ENCODE measurements at regions not wholly inside any gene's neighbourhood (a gene's known extent, or its start where the extent isn't known, plus 50 kb on each side); places are given as distances from the start of the nearest gene placed in this dataset.

DNA sequence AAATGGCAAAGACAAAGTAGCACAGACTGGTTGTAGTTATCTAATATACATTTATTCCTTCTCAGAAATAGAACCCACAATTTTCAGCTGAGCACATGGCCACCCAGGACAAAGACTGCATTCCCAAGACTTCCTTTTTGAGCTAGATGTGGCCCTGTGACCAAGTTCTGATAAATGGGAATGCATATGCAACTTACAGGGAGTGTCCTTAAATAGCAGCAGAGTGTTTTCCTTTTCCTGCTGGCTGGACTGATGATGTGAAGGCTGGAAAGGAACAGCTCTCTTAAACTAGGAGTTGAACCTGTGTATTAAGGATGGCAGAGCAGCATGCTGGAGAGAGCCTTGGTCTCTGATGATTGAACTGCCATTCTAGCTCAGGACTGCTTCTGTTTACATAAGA lies 74.7 kb upstream of the TNPO1 start:
- no peak for DNase-seq (ENCODE audit: low spot score)
- TF ChIP-seq, protein P1, sequence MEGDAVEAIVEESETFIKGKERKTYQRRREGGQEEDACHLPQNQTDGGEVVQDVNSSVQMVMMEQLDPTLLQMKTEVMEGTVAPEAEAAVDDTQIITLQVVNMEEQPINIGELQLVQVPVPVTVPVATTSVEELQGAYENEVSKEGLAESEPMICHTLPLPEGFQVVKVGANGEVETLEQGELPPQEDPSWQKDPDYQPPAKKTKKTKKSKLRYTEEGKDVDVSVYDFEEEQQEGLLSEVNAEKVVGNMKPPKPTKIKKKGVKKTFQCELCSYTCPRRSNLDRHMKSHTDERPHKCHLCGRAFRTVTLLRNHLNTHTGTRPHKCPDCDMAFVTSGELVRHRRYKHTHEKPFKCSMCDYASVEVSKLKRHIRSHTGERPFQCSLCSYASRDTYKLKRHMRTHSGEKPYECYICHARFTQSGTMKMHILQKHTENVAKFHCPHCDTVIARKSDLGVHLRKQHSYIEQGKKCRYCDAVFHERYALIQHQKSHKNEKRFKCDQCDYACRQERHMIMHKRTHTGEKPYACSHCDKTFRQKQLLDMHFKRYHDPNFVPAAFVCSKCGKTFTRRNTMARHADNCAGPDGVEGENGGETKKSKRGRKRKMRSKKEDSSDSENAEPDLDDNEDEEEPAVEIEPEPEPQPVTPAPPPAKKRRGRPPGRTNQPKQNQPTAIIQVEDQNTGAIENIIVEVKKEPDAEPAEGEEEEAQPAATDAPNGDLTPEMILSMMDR (IDR thresholded peaks at IDR 0.05; ENCODE audit: borderline replicate concordance, control extremely low read depth, extremely low read depth, insufficient read depth, missing control alignments): no peak
- in situ Hi-C loops (cut with MboI; ENCODE audit: low sequenced_read_pairs, unreplicated experiment): no loop called here

DNA sequence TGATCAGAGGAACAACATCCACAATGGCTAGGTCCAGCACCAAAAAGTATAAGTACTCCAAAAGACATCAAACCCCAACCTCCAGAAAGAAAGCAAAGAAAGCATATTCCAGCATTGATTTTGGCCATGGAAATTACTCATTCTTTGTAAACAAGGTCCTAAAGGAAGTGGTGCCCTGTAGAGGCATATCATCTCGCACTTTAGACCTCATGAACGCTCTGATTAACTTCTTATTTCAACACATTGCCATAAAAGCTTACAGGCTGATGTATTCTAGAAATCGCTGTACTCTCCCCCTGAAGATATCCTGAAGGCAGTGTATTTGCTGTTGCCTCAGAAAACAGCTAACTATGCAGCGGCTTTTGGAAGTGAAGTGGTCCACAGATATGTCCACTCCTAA lies 82.7 kb upstream of the TNPO1 start:
- DNase-seq (ENCODE audit: low spot score): no peak
- in situ Hi-C loops (cut with MboI; ENCODE audit: low sequenced_read_pairs, unreplicated experiment): no loop called here
- TF ChIP-seq, protein P1 (IDR thresholded peaks at IDR 0.05; ENCODE audit: borderline replicate concordance, control extremely low read depth, extremely low read depth, insufficient read depth, missing control alignments): no peak

DNA sequence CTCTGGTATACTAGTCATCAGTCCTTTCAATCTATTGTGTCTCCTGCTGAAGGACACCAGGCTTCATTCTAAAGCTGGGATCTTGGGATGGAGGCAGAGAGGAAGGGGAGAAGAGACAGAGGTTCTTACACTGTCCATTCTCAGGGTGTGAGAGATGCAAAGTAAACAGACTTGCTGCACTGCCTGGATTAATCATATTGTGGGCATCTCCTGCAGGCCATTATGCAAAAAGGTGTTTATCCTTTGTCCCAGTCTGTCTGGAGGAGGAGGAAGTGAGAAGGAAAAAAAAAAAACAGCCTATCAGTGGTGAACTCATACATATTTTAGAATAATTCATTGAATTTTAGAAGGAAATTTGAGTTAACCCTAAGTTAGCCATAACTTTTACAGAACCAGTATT lies 92.9 kb upstream of the TNPO1 start:
- TF ChIP-seq, protein P1 (IDR thresholded peaks at IDR 0.05; ENCODE audit: borderline replicate concordance, control extremely low read depth, extremely low read depth, insufficient read depth, missing control alignments): no peak
- in situ Hi-C loops (cut with MboI; ENCODE audit: low sequenced_read_pairs, unreplicated experiment): no loop called here
- DNase-seq (ENCODE audit: low spot score): no peak

DNA sequence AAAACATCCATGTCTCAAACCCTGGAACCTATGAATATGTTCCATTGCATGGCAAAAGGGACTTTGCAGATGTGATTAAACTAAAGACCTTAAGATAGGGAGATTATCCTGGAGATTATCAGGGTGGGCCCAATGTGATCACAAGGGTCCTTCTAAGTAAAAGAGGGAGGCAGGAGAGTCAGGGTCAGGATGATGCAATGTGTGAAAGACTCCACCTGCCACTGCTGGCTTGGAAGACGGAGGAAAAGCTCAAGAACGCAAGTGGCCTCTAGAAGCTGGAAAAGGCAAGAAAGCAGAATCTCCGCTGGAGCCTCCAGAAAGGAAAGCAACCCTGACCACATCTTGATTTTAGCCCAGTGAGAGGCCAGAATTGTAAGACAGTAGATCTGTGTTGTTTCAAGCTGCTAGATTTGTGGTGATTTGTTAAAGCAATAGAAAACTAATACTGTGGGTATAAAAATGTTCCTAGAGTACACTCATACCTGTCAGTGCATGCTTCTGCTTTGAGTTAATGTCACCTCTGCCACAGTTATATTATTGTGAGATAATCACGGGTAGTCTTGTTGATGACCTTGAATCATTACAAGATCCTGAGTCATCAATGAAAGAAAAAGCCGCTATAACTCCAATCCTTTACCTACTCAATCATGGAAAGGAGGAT lies 93.5 kb upstream of the TNPO1 start:
- in situ Hi-C loops (cut with MboI; ENCODE audit: low sequenced_read_pairs, unreplicated experiment): no loop called here
- DNase-seq (ENCODE audit: low spot score): no peak
- TF ChIP-seq, protein P1 (IDR thresholded peaks at IDR 0.05; ENCODE audit: borderline replicate concordance, control extremely low read depth, extremely low read depth, insufficient read depth, missing control alignments): no peak

DNA sequence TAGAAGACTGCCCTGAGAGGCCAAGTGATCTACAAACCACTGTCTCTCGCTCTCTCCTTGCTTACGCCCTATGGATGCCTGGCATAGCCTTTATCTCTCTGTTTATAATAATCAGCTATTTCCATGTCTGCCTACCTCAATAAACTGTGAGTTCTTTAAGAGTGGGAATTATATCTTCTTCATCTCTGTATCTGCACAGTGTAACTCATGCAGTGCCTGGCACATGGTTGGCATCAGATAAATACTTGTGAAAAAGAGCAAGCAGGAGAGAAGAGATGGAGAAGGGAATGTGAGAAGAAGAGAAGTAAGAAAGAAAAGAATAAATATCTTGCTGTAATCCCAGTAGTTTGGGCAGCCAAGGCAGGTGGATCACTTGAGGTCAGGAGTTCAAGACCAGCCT lies 94.6 kb upstream of the TNPO1 start:
- TF ChIP-seq, protein P1 (IDR thresholded peaks at IDR 0.05; ENCODE audit: borderline replicate concordance, control extremely low read depth, extremely low read depth, insufficient read depth, missing control alignments): no peak
- in situ Hi-C loops (cut with MboI; ENCODE audit: low sequenced_read_pairs, unreplicated experiment): no loop called here
- DNase-seq (ENCODE audit: low spot score): no peak

DNA sequence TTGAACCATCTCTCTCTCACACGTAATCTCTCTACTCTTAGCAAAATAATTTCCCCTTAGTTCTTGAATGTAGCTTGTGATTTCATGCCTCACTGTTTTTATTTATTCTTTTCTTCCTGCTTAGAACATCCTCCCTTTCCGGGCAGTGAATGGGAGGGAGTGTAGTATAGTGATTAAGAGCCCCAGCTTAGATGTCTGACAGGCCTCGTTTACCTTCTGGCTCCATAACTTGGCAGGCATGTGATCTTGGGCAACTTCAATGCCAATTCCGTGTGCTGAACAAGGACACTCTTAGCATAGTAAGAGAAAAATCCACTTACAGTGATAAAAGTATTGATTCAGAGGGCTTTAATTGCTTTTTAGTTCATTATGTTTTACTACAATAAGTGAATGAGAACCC lies 96.3 kb upstream of the TNPO1 start:
- in situ Hi-C loops (cut with MboI; ENCODE audit: low sequenced_read_pairs, unreplicated experiment): no loop called here

More for the DNA sequence above, 96.3 kb upstream of the TNPO1 start:
- TF ChIP-seq, protein P1 (IDR thresholded peaks at IDR 0.05; ENCODE audit: borderline replicate concordance, control extremely low read depth, extremely low read depth, insufficient read depth, missing control alignments): no peak
- no peak for DNase-seq (ENCODE audit: low spot score)
